D341Med (cell line): ENCODE measurements at regions not wholly inside any gene's neighbourhood (a gene's known extent, or its start where the extent isn't known, plus 50 kb on each side); places are given as distances from the start of the nearest gene placed in this dataset.

Experiments used
- DNase-seq: peaks from one replicate; pipeline ENCODE4 v3.0.0; 2012; ENCODE audit warnings: low spot score

DNA sequence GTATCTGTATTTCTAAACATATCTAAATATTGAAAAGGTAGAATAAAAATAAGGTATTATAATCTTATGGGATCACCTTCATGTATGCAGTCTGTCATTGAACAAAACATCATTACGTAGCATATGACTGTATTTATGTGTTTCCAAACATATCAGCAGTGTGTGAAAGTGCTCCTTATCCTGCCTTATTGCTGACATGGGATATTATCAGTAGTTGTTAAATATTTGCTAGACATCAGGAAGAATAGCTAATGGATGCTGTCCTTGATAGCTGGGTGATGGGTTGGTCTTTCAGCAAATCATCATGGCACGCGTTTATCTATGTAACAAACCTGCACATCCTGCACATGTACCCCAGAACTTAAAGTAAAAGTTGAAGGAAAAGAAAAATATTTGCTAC lies 59.1 kb upstream of the FAM20A start:
- DNase-seq: no peak

DNA sequence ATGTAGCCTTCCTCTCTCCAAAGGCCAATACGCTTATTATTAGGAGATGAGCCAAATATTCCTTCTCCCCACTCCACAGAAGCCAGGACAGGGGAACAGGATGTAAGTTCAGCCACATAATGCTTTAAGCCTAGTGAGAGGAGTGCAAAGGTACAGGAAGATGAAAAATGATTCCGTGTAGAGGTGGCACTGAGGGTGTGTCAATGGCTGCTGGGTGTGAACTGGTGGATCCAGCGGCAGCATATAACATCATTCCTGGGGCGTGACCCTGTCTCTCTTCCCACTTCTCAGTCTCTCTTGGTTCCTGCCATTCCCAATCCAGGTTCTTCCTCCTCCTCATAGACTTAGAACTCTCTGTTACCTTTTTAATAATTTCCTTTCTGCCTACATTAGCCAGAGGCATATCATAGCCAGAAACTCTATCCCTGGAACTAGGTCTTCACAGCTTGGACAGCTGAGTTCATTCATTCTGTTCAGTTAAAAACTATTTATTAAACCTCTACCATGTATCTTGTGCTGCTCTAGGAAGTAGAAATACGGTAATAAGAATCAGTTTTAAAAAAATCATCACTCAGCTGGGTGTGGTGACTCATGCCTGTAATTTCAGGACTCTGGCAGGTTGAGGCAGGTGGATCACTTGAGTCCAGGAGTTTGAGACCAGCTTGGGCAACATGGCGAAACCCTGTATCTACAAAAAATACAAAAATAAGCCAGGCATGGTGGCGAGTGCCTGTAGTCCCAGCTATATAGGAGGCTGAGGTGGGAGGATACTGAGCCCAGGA lies 58.0 kb upstream of the FAM20A start:
- no peak for DNase-seq

DNA sequence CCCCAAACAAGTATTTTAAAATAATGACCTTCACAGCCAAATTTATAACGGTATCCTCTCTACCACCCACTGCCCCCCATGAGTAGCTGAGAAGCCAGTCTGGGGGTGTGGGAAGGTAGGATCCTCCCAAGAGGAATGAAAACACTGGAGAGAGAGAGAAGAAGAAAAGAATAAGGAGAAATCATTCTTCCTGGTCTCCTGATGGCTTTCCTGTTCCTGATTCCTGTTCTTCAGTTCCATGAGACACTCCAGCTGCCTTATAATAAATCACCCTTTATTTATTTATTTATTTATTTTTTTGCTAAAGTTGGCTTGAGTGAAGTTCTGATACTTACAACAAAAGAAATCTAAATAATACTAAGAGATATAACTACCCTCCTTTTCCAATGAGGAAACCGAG lies 56.4 kb upstream of the FAM20A start:
- DNase-seq: no peak

DNA sequence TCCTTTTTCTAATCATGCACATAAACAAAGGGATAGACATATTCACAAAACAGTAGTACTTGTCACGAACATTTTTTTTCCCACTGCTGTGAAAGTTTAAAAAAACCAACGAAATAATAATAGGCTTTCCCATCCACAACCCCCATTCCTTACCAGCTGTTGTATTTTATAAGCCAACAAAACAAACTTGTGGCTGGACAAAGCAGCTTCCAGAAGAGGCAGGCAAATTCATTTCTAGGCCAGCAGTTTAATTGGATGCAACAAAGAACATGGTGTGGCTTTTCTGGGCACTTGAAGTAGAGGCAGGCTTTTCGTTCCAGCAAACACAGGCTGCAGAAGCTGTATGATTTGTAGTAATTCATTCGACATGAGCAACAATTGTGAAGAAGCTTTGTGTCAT lies 56.0 kb upstream of the FAM20A start:
- no peak for DNase-seq

DNA sequence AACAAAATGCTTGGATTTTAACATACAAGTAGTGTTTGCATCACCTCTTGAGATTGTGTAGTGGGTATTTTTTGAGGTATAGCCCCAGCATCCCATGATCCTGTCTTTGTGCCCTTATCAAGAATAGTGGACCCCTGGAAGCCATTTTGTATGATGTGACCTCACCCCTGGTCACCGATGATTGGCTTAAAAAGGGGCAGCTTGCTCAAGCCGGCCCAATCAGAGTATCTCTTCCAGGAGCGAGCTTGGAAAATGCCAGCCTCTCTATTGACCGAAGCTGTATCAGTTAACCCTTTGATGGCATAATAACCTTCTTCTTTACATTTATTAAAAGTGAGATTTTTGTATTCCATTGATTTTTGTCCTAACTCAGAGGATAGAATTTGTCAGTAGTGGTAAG lies 55.5 kb upstream of the FAM20A start:
- DNase-seq: no peak
